Kidney epithelial cell (primary cell): ENCODE measurements at regions not wholly inside any gene's neighbourhood (a gene's known extent, or its start where the extent isn't known, plus 50 kb on each side); places are given as distances from the start of the nearest gene placed in this dataset.

Experiments
- DNase-seq: peaks from one replicate; pipeline ENCODE4 v3.0.0-alpha.2; 2010; ENCODE audit warnings: low read depth
- H3K27me3 ChIP-seq: 2 replicates; pipeline ENCODE4 v1.6.0; 2011; ENCODE audit warnings: low read length; ENCODE audit not compliant: control insufficient read depth, insufficient read depth
- H3K36me3 ChIP-seq: 2 replicates; pipeline ENCODE4 v1.5.1; 2011; ENCODE audit warnings: low read length; ENCODE audit not compliant: control insufficient read depth, insufficient read depth
- H3K4me3 ChIP-seq: 2 replicates; pipeline ENCODE4 v1.5.1; 2011; ENCODE audit warnings: low read depth, mild to moderate bottlenecking, control low read depth, low read length
- TF ChIP-seq, protein P1 (sequence below): IDR thresholded peaks from 2 replicates; pipeline ENCODE4 v1.5.1; 2011; ENCODE audit warnings: mild to moderate bottlenecking, moderate library complexity, low read length, control low read depth, inconsistent platforms; ENCODE audit not compliant: insufficient read depth, poor library complexity, severe bottlenecking

DNA sequence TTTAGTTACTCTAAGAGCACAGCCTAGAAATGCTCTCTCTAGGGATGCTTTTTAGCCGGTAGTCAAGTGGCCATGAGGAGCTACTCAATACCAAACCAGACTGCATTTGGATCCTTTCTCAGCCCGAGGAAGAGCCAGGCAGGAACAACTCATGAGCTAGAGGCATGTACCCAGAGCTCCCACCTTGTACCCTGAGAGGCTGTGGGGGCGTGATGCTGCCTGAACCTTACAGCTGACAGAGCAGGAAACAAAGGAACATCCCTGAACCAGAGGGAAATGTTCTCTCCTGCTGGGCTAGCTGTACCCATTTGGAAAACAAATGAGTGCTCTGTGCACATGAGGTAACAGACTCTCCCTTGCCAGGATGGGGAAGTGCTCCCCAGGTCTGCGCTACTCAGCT lies 131.6 kb downstream of the OSR1 start:
- no peaks in the 10 kb centered on the region for H3K36me3 ChIP-seq
- TF ChIP-seq, protein P1, sequence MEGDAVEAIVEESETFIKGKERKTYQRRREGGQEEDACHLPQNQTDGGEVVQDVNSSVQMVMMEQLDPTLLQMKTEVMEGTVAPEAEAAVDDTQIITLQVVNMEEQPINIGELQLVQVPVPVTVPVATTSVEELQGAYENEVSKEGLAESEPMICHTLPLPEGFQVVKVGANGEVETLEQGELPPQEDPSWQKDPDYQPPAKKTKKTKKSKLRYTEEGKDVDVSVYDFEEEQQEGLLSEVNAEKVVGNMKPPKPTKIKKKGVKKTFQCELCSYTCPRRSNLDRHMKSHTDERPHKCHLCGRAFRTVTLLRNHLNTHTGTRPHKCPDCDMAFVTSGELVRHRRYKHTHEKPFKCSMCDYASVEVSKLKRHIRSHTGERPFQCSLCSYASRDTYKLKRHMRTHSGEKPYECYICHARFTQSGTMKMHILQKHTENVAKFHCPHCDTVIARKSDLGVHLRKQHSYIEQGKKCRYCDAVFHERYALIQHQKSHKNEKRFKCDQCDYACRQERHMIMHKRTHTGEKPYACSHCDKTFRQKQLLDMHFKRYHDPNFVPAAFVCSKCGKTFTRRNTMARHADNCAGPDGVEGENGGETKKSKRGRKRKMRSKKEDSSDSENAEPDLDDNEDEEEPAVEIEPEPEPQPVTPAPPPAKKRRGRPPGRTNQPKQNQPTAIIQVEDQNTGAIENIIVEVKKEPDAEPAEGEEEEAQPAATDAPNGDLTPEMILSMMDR: no peak
- H3K4me3 ChIP-seq: no peak overlapping the region
- DNase-seq: no peak
- no peaks in the 10 kb centered on the region for H3K27me3 ChIP-seq

DNA sequence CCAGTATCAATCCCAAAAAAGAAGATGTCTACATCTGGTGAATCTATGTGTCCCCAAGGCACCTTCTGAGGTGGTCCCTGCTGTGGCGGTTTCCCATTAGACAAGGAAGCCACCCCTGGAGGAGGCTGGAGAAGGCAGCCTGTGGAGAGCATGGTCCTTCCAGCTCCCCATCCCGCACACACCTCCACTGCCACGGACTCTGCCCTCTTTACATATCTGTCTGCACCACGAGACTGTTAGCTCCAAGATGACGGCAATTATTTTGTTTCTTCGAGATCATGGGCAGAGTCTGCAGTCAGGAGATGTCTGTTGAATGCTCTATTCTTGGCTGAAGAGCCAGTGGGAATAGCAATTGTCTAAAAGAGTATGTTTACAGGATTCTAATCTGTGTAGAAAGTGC lies 132.0 kb downstream of the OSR1 start:
- Histone ChIP-seq H3K36me3 (no peaks in the 10 kb centered on the region), H3K27me3 (no peaks in the 10 kb centered on the region), H3K4me3 (no peak overlapping the region)
- TF ChIP-seq, protein P1: no peak
- DNase-seq: no peak

DNA sequence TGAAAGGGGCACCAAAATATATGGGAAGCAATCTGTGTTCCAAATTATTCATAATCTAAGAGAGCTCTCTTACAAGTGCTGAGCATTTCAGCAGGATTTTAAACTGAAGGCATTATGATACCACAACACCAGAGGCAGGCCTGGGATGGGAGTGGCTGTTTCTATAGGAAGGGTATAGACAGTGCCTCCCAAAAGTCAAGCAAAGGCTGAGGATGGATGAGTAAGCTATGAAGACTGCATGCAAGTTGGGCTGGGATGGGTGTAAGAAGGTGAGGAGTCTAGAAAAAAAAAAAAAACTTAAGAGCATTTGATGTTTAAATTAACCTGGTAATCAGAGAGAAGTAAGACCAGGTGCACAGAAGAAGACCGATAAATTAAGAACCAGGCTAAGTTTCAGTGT lies 132.5 kb downstream of the OSR1 start:
- TF ChIP-seq, protein P1: no peak
- H3K27me3 ChIP-seq: no peaks in the 10 kb centered on the region
- H3K36me3 ChIP-seq: no peaks in the 10 kb centered on the region
- no peak overlapping the region for H3K4me3 ChIP-seq
- DNase-seq: no peak

DNA sequence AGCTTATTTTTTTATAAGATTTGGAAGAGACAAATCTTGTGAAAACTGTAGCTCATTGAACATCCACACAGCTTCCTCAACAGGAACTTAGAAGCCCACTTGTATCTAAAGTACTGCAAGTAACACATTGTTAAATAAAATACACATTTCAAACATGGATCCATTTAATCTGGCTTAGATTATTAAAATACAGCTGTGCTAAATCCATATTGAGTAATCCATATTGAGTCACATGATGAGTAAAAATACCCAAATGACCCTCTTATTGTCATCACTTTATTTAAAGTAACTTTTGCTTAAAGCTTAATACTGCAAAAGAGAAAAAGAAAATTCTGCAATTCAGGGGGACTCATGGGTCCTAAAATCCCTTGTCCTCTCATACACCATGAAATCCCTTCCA lies 133.3 kb downstream of the OSR1 start:
- no peak for DNase-seq
- no peak overlapping the region for H3K4me3 ChIP-seq
- no peaks in the 10 kb centered on the region for H3K27me3 ChIP-seq
- TF ChIP-seq, protein P1: no peak
- no peaks in the 10 kb centered on the region for H3K36me3 ChIP-seq

DNA sequence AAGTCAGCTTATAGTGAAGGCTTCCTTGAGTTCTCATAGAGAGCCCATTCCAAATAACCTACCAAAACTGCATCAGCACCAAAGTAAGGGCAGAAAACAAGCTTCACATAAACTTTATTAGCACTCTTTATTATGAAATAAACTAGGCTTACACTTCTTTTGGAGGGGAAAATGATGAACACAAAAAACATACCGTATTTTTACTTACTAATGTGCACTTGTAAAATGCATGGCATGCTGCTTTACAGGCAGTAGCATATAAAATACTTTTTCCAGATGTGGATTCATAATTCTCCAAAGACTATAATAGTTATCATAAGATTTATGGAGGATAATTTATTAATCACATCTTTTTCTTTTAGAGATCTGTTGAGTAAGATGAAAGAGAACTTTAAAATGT lies 133.9 kb downstream of the OSR1 start:
- TF ChIP-seq, protein P1: no peak

DNA sequence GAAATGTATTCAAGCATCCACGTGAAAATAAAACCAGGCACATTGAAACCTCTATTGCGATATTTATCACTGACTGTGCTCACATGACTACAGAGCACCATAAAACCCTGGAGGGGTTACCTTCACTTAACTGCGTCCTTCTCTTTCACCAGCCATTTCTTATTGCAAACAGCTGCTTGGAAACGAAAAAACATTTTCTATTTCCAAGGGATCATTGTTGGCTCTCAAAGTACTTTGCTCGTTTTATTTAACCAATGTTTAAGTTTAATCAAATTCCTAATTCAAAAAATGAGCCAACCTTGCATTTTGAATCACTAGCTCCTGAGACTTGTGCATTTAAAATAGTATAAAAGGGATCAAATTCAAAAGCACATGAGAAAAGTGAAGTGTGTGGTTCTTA lies 134.4 kb downstream of the OSR1 start:
- TF ChIP-seq, protein P1: no peak
- no peaks in the 10 kb centered on the region for H3K36me3 ChIP-seq
- H3K27me3 ChIP-seq: no peaks in the 10 kb centered on the region
- no peak for DNase-seq
- H3K4me3 ChIP-seq: no peak overlapping the region

More for the DNA sequence above, 133.9 kb downstream of the OSR1 start:
- DNase-seq: no peak
- no peak overlapping the region for H3K4me3 ChIP-seq
- H3K36me3 ChIP-seq: no peaks in the 10 kb centered on the region
- H3K27me3 ChIP-seq: no peaks in the 10 kb centered on the region
